Stimulated activated naive B cell treated with anti-CD40 and anti-IgM and Interleukin-4, amounts not matched to agents 10 μg/mL and 1 μg/mL and 100 μg/mL, for 72 hours (primary cell): ENCODE measurements at regions not wholly inside any gene's neighbourhood (a gene's known extent, or its start where the extent isn't known, plus 50 kb on each side); places are given as distances from the start of the nearest gene placed in this dataset.

Experiments used
- ATAC-seq, 2 donors: fragments of 150-1000 bp; cut with Tn5 transposase; replicated peaks; 2 replicates each; pipeline ENCODE4 v1.10.0; 2021; ENCODE audit warnings: moderate library complexity in 1 of 2
- DNase-seq: peaks from one replicate; pipeline ENCODE4 v3.0.0; 2021
- H3K27ac Mint-ChIP-seq: one replicate; pipeline ENCODE4 v1.8.0; 2022; ENCODE audit warnings: mild to moderate bottlenecking, mixed read lengths
- H3K27me3 Mint-ChIP-seq, 2 donors: one replicate each; pipeline ENCODE4 v1.8.0; 2022; ENCODE audit warnings: mixed read lengths in 2 of 2
- H3K36me3 Mint-ChIP-seq, 2 donors: one replicate each; pipeline ENCODE4 v1.8.0; 2022; ENCODE audit warnings: mixed read lengths in 2 of 2, mild to moderate bottlenecking in 1 of 2
- H3K4me1 Mint-ChIP-seq, 2 donors: one replicate each; pipeline ENCODE4 v1.8.0; 2022; ENCODE audit warnings: mixed read lengths in 2 of 2, mild to moderate bottlenecking in 1 of 2
- H3K4me3 Mint-ChIP-seq, 2 donors: one replicate each; pipeline ENCODE4 v1.8.0; 2022; ENCODE audit warnings: mild to moderate bottlenecking in 2 of 2, mixed read lengths in 2 of 2, moderate library complexity in 1 of 2
- H3K9me3 Mint-ChIP-seq, 2 donors: one replicate each; pipeline ENCODE4 v1.8.0; 2022; ENCODE audit warnings: mixed read lengths in 2 of 2, mild to moderate bottlenecking in 1 of 2

DNA sequence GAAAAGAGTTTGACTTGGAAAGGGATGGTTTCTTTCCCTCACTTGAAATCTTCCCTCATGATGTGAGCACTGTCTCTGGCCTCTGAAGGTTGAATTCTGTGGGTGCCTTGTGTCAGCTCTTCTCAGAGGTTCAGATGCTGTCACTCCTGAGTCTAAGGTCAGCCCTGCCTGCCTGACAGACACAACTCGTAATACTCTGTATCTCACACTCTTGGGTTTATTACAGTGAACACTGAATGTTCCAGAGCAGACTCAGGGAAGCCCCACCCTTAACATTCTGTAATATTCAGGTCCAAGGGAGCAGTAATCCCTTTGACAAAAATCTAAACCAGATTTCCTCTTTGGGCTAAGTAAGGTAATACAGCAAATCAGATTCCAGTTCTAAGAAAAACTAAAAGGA, 837.8 kb downstream of the QKI start:
- Mint-ChIP-seq H3K4me3 (no peak overlapping the region), H3K27me3 (no peaks in the 10 kb centered on the region), H3K4me1 (no peaks in the 10 kb centered on the region), H3K27ac (no peak overlapping the region), H3K36me3 (no peaks in the 10 kb centered on the region), H3K9me3 (no peaks in the 10 kb centered on the region)
- DNase-seq (no peak), ATAC-seq (no peak)

DNA sequence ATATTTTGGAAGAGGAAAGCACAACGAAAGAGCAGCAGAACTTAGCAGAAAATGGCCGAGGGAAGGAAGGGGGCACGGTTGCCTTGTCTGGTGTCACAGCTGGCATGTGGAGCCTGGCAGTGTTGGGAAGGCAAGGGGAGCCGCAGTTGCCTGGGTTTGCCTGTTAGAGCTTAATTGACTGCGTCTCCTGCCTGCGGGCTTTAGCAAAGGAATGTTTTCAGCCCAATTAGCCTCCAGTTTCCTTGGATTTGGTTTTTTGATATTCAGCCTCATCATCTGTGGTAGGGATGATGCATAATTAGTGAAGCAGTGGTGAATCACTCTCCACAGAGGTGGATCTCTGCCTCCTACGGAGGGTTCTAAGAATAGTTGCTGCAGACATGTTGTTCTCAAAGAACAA, 832.6 kb downstream of the QKI start:
- Mint-ChIP-seq H3K27ac (no peak overlapping the region), H3K4me1 (no peaks in the 10 kb centered on the region), H3K27me3 (no peaks in the 10 kb centered on the region), H3K4me3 (no peak overlapping the region), H3K36me3 (no peaks in the 10 kb centered on the region), H3K9me3 (peaks cover 0 to 4% of the 10 kb centered on the region in 2 donors)
- ATAC-seq: no peak
- no peak for DNase-seq

DNA sequence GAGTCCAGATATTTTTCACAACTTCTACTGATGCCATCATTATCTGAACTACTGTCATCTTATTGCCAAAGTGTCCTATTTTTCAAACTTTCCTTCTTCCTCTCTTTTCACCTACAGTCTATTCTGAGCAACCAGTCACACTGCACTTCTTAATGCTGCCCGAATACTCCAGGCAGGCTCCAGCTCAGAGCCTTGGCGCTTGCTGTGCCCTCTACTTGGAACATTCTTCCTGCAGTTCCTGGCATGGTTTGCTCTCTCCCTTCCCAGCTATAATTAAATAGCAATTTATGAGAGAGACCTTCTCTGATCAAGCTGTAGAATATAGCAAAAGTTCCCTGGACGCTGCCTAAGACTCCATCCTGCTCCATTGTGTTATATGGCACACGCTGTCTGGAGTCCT, 831.6 kb downstream of the QKI start:
- DNase-seq (no peak), ATAC-seq (no peak)
- Mint-ChIP-seq H3K4me3 (no peak overlapping the region), H3K4me1 (no peaks in the 10 kb centered on the region), H3K27ac (no peak overlapping the region), H3K9me3 (peaks cover 0 to 4% of the 10 kb centered on the region in 2 donors), H3K27me3 (no peaks in the 10 kb centered on the region), H3K36me3 (no peaks in the 10 kb centered on the region)

DNA sequence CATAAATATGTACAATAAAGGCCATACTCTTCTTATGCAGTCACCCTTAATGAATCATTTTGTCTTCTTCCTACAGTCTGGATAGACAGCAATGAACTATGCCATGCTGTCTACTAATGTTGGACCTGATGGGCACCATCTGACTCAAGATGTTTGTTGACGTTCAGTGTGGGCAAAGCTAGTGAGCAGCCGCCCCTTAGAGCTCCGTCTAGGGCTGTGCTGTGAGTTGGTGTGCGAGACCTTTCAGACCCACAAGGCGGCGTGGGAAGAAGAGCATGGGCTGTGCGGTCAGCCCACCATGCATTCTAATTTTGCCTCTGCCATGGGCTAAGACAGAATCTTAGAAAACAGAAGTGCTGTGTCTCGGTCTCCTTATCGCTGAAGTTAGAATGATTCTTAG, 829.4 kb downstream of the QKI start:
- no peak for DNase-seq

DNA sequence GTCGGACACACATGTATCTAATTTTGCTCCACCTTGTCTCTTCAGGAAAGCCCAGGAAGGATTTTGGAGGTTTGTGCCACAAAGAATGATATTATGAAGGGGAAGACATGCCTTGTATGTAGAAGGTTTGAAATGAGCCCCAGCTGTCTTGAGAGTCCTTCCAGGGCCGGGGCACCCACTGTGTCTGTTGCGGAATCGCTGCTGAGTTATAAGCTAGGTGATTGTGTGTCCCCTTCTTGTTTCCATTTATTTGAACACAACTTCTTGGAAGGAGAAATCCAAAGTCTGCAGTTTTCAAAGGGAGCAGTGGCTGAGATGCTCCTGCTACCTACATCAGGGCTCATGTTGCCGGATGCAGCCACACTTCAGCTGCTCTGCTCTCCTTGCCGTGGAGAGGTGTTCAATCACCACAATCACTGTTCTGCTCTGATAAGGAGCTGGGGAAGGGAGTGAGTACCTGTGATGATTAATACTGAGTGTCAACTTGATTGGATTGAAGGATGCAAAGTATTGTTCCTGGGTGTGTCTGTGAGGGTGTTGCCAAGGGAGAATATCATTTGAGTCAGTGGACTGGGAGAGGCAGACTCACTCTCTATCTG, 828.6 kb downstream of the QKI start:
- Mint-ChIP-seq H3K4me3 (no peak overlapping the region), H3K27me3 (no peaks in the 10 kb centered on the region), H3K4me1 (no peaks in the 10 kb centered on the region), H3K9me3 (peaks cover 0 to 4% of the 10 kb centered on the region in 2 donors), H3K36me3 (no peaks in the 10 kb centered on the region), H3K27ac (no peak overlapping the region)
- DNase-seq (no peak), ATAC-seq (no peak)

More for the DNA sequence above, 829.4 kb downstream of the QKI start:
- Mint-ChIP-seq H3K36me3 (no peaks in the 10 kb centered on the region), H3K27ac (no peak overlapping the region), H3K4me3 (no peak overlapping the region), H3K4me1 (no peaks in the 10 kb centered on the region), H3K9me3 (peaks cover 0 to 4% of the 10 kb centered on the region in 2 donors), H3K27me3 (no peaks in the 10 kb centered on the region)
- ATAC-seq: no peak

DNA sequence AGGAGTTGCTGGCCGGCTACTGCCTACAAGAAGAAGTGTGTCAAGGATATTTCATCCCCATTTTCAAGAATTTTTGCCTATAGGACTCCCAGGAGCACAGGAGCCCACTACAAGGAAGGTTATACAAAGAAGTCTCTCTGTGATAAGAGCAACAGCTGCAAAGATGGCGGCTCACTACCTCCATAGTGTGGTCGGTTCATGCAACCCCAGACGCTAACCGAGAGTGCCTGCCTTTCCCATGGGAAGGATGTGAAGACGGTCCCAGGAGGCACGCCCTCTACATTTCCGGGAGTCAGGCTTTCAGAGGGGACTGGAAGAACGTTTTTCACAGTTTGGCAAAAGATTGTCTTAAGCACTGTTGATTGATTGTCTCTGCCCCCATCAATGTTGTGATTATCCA, 816.3 kb downstream of the QKI start:
- no peak for DNase-seq
- Mint-ChIP-seq H3K4me3 (no peak overlapping the region), H3K4me1 (no peaks in the 10 kb centered on the region), H3K27me3 (no peaks in the 10 kb centered on the region), H3K9me3 (peaks cover 2 to 5% of the 10 kb centered on the region in 2 donors), H3K36me3 (no peaks in the 10 kb centered on the region), H3K27ac (no peak overlapping the region)
- ATAC-seq: no peak

GRCh38 chr6:164230259-164230658, 815.7 kb downstream of the QKI start:
- H3K36me3 Mint-ChIP-seq: no peaks in the 10 kb centered on the region
- peaks cover 2 to 5% of the 10 kb centered on the region in 2 donors for H3K9me3 Mint-ChIP-seq
- H3K27me3 Mint-ChIP-seq: no peaks in the 10 kb centered on the region
- no peaks in the 10 kb centered on the region for H3K4me1 Mint-ChIP-seq
- H3K4me3 Mint-ChIP-seq: no peak overlapping the region
- no peak for DNase-seq
- H3K27ac Mint-ChIP-seq: no peak overlapping the region
- ATAC-seq: no peak

GRCh38 chr6:164229716-164230115, 815.2 kb downstream of the QKI start:
- Mint-ChIP-seq H3K36me3 (no peaks in the 10 kb centered on the region), H3K4me3 (no peak overlapping the region), H3K27me3 (no peaks in the 10 kb centered on the region), H3K4me1 (no peaks in the 10 kb centered on the region), H3K27ac (no peak overlapping the region), H3K9me3 (peaks cover 2 to 5% of the 10 kb centered on the region in 2 donors)
- no peak for DNase-seq
- no peak for ATAC-seq

DNA sequence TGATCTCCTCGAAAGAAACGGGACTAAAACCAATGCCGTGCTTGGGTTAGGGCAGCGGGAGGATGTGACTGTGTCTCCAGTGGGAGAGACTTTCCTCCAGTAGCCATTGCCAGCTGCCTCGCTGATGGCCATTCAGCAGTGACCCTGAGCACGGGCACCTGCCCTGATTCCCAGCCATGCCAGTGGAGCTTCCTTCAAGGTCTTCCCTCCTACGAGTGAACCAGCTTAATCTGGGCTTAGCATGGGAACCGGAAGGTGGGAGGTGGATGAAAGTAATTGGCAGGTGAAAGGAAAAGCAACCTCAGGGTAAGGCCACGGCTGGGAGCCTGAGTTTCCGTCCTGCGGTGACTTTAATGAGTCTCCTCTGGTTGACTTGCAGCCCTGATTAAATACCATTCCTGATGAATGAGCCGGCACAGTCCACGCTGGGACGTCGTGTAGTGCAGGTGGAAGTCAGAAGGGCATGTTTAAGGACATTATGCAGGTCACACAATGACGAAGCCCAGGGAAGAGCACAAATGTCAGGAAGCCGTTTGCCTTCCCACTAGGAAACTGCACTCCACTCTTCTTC, 813.5 kb downstream of the QKI start:
- DNase-seq (no peak), ATAC-seq (no peak)
- Mint-ChIP-seq H3K4me3 (no peak overlapping the region), H3K36me3 (no peaks in the 10 kb centered on the region), H3K27me3 (no peaks in the 10 kb centered on the region), H3K9me3 (no peaks in the 10 kb centered on the region), H3K4me1 (no peaks in the 10 kb centered on the region), H3K27ac (no peak overlapping the region)

- Mint-ChIP-seq H3K4me3 (no peak overlapping the region), H3K9me3 (peaks cover 0 to 4% of the 10 kb centered on the region in 2 donors), H3K36me3 (no peaks in the 10 kb centered on the region), H3K27ac (no peak overlapping the region), H3K4me1 (no peaks in the 10 kb centered on the region), H3K27me3 (no peaks in the 10 kb centered on the region)
- no peak for ATAC-seq
- DNase-seq: no peak
Measured at GRCh38 chr6:164216839-164217238, 802.3 kb downstream of the QKI start.

DNA sequence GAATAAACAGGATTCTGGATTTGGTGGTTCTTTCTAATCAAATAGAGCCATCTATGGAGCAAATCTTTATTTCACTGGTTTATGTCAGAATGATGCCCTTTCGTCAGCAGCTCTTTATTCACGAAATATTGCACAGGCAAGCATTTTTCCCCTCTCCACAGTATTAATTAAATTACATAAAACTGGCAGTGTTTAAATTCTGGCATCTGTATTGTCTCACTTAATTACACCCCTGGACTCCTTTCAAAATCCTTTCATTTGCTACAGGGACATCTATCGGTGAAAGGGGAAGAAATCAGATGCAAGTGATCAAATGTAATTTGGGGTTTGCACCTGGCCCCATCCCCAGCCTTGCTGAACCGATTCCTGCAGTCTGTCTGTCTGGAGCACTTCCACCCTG, 801.9 kb downstream of the QKI start:
- ATAC-seq (no peak), DNase-seq (no peak)
- H3K4me3 Mint-ChIP-seq: no peak overlapping the region
- H3K9me3 Mint-ChIP-seq: peaks cover 0 to 4% of the 10 kb centered on the region in 2 donors
- H3K27me3 Mint-ChIP-seq: no peaks in the 10 kb centered on the region
- no peaks in the 10 kb centered on the region for H3K4me1 Mint-ChIP-seq
- H3K27ac Mint-ChIP-seq: no peak overlapping the region
- H3K36me3 Mint-ChIP-seq: no peaks in the 10 kb centered on the region

- peaks cover 0 to 4% of the 10 kb centered on the region in 2 donors for H3K9me3 Mint-ChIP-seq
- DNase-seq (no peak), ATAC-seq (no peak)
- no peaks in the 10 kb centered on the region for H3K27me3 Mint-ChIP-seq
- H3K27ac Mint-ChIP-seq: no peak overlapping the region
- no peak overlapping the region for H3K4me3 Mint-ChIP-seq
- H3K36me3 Mint-ChIP-seq: no peaks in the 10 kb centered on the region
- H3K4me1 Mint-ChIP-seq: no peaks in the 10 kb centered on the region
Measured at GRCh38 chr6:164214066-164214465, 799.5 kb downstream of the QKI start.

DNA sequence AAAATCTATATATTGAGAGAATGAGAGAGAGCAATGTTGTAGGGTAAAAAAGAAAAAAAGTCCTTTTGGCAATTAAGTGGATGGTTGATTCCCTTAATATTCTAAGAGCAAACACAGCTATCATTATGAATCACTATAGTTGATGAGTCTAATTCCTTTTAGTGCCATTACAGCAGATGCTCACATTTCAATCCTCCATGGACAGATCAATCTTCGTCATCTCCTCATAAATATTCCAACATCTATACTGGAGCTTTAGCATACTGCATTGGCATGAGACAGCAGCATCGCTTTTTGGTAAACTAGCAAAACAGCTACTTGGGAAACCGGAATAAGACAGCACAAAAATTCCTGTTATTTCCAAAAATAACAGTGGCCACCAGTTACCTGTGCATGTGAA, 796.7 kb downstream of the QKI start:
- H3K4me1 Mint-ChIP-seq: no peaks in the 10 kb centered on the region
- ATAC-seq (no peak), DNase-seq (no peak)
- no peaks in the 10 kb centered on the region for H3K36me3 Mint-ChIP-seq
- peaks cover 0 to 5% of the 10 kb centered on the region in 2 donors for H3K9me3 Mint-ChIP-seq
- no peaks in the 10 kb centered on the region for H3K27me3 Mint-ChIP-seq
- no peak overlapping the region for H3K27ac Mint-ChIP-seq
- no peak overlapping the region for H3K4me3 Mint-ChIP-seq

DNA sequence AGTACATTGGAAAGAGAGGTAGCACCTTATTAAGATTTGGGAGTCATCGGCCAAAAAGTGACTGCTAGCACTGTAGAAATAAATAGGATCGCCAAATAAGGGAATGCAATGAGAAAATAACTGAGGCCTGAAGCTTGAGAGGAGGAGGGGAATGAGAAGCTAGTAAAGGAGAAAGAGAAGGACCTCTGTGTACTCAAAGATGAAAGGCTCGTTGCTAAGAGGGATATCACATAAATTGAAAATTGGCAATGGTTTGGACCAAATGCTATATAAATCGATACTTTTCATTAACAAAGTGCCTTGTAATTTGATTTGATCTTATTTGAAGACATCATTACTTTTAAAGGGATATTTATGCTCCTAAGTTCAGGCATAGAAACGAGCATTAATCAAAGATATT, 796.3 kb downstream of the QKI start:
- ATAC-seq (no peak), DNase-seq (no peak)
- no peak overlapping the region for H3K4me3 Mint-ChIP-seq
- no peaks in the 10 kb centered on the region for H3K27me3 Mint-ChIP-seq
- no peaks in the 10 kb centered on the region for H3K36me3 Mint-ChIP-seq
- peaks cover 0 to 8% of the 10 kb centered on the region in 2 donors for H3K9me3 Mint-ChIP-seq
- H3K4me1 Mint-ChIP-seq: no peaks in the 10 kb centered on the region
- no peak overlapping the region for H3K27ac Mint-ChIP-seq

- no peak for DNase-seq
Measured at GRCh38 chr6:164210323-164210722, 795.8 kb downstream of the QKI start.

More at GRCh38 chr6:164210323-164210722, 795.8 kb downstream of the QKI start:
- no peaks in the 10 kb centered on the region for H3K36me3 Mint-ChIP-seq
- H3K27ac Mint-ChIP-seq: no peak overlapping the region
- no peaks in the 10 kb centered on the region for H3K4me1 Mint-ChIP-seq
- no peak overlapping the region for H3K4me3 Mint-ChIP-seq
- no peaks in the 10 kb centered on the region for H3K27me3 Mint-ChIP-seq
- peaks cover 0 to 8% of the 10 kb centered on the region in 2 donors for H3K9me3 Mint-ChIP-seq
- ATAC-seq: no peak
